OCI-LY7 (cell line): ENCODE measurements at regions not wholly inside any gene's neighbourhood (a gene's known extent, or its start where the extent isn't known, plus 50 kb on each side); places are given as distances from the start of the nearest gene placed in this dataset.

Source experiments
- BruUV-seq: library from RNA; stranded (reverse); fragments of 400-500 nt; replicated peaks from 2 replicates; lab custom pipeline; 2021; lab: Mats Ljungman, UMichigan
- CTCF ChIA-PET: fragments of 300-600 bp; sonication (Branson Sonifier 250); formaldehyde crosslinking; loops from one replicate; lab custom pipeline; 2022; ENCODE audit warnings: antibody characterized with exemption; ENCODE audit not compliant: unreplicated experiment; lab: Charles Lee
- POLR2A ChIA-PET: fragments of 300-600 bp; sonication (Branson Sonifier 250); formaldehyde crosslinking; loops from one replicate; lab custom pipeline; 2022; ENCODE audit warnings: antibody characterized with exemption; lab: Charles Lee
- DNase-seq: peaks from one replicate; pipeline ENCODE4 v3.0.0-alpha.2; 2015; ENCODE audit warnings: low spot score
- H2AFZ ChIP-seq: fragments of 200-600 bp; sonication (generic), shearing (Covaris generic); 2 replicates; pipeline ENCODE4 v1.6.1; 2014; ENCODE audit warnings: mild to moderate bottlenecking, antibody characterized with exemption, low read length, moderate library complexity
- H3K27ac ChIP-seq: fragments of 200-600 bp; sonication (generic); 2 replicates; pipeline ENCODE4 v1.5.1; 2014; ENCODE audit warnings: mixed run types, low read depth, mild to moderate bottlenecking, moderate library complexity, low read length, inconsistent platforms; ENCODE audit not compliant: poor library complexity, severe bottlenecking
- H3K36me3 ChIP-seq: fragments of 200-600 bp; sonication (generic); 2 replicates; pipeline ENCODE4 v1.6.1; 2014; ENCODE audit warnings: mild to moderate bottlenecking, antibody characterized with exemption, low read length, moderate library complexity, mixed read lengths; ENCODE audit not compliant: insufficient read depth
- H3K4me1 ChIP-seq: fragments of 200-600 bp; sonication (generic); 2 replicates; pipeline ENCODE4 v1.5.1; 2014; ENCODE audit warnings: mild to moderate bottlenecking, low read length; ENCODE audit not compliant: insufficient read depth, poor library complexity, severe bottlenecking
- H3K4me2 ChIP-seq: fragments of 200-600 bp; sonication (generic); 2 replicates; pipeline ENCODE4 v1.6.1; 2014; ENCODE audit warnings: mild to moderate bottlenecking, low read length
- H3K4me3 ChIP-seq: fragments of 200-600 bp; sonication (generic); 2 replicates; pipeline ENCODE4 v1.5.1; 2014; ENCODE audit warnings: mild to moderate bottlenecking, low read depth, low read length; ENCODE audit not compliant: poor library complexity, severe bottlenecking
- H3K79me2 ChIP-seq: fragments of 200-600 bp; sonication (generic); 2 replicates; pipeline ENCODE4 v1.6.1; 2016; ENCODE audit warnings: low read depth, mild to moderate bottlenecking, low read length, moderate library complexity, mixed read lengths; ENCODE audit not compliant: insufficient read depth
- H3K9me2 ChIP-seq: fragments of 200-600 bp; sonication (generic); 2 replicates; pipeline ENCODE4 v1.6.1; 2016; ENCODE audit warnings: mild to moderate bottlenecking, low read length, mixed read lengths; ENCODE audit not compliant: insufficient read depth
- H3K9me3 ChIP-seq: fragments of 200-600 bp; sonication (generic); 2 replicates; pipeline ENCODE4 v1.6.1; 2014; ENCODE audit warnings: mild to moderate bottlenecking, mixed run types, low read length, mixed read lengths
- H4K20me1 ChIP-seq: fragments of 200-600 bp; sonication (generic); 2 replicates; pipeline ENCODE4 v1.6.1; 2014; ENCODE audit warnings: mild to moderate bottlenecking, antibody characterized with exemption, low read length, moderate library complexity, mixed read lengths; ENCODE audit not compliant: insufficient read depth
- EZH2phosphoT487 ChIP-seq: fragments of 200-600 bp; sonication (generic); IDR thresholded peaks from 2 replicates; pipeline ENCODE4 v1.6.1; 2018; ENCODE audit warnings: low read depth, borderline replicate concordance, mild to moderate bottlenecking, mixed run types, antibody characterized with exemption, low read length, moderate library complexity, mixed read lengths
- intact Hi-C: fragments of 100-400 bp; cut with micrococcal nuclease; formaldehyde crosslinking; loops from one replicate; pipeline ENCODE4 v1.10.0; 2022; ENCODE audit not compliant: unreplicated experiment
- TF ChIP-seq, protein P1 (sequence below): fragments of 200-600 bp; sonication (generic); conservative IDR thresholded peaks from 2 replicates; pipeline ENCODE4 v1.5.1; 2014; ENCODE audit warnings: mild to moderate bottlenecking, antibody characterized with exemption, low read length, moderate library complexity, mixed read lengths

DNA sequence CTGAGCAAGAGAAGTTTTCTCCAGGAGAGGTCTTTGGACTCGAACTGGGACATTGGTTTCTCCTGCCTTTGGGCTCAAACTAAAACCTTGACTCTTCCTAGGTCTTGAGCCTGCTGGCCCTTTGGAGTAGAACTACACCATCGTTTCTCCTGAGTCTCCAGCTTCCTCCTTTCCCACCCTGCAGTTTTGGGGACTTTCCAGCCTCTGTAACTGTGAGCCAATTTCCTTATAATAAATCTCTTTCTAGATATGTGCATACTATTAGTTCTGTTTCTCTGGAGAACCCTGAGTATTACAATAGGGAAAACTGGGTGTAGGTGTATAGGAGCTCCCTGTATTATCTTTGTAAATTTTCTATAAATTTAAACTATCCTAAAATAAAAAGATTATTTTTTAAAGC is 219.8 kb upstream of the AGAP1 start:
- BruUV-seq = no TSS peak
- ChIA-PET POLR2A (no interaction called here), CTCF (no interaction called here)
- no peak overlapping the region for H3K27ac ChIP-seq
- intact Hi-C loops = no loop called here
- no peak overlapping the region for H2AFZ ChIP-seq
- no peaks in the 10 kb centered on the region for H3K79me2 ChIP-seq
- H3K4me1 ChIP-seq = no peaks in the 10 kb centered on the region
- no peak for TF ChIP-seq EZH2phosphoT487
- TF ChIP-seq, protein P1, sequence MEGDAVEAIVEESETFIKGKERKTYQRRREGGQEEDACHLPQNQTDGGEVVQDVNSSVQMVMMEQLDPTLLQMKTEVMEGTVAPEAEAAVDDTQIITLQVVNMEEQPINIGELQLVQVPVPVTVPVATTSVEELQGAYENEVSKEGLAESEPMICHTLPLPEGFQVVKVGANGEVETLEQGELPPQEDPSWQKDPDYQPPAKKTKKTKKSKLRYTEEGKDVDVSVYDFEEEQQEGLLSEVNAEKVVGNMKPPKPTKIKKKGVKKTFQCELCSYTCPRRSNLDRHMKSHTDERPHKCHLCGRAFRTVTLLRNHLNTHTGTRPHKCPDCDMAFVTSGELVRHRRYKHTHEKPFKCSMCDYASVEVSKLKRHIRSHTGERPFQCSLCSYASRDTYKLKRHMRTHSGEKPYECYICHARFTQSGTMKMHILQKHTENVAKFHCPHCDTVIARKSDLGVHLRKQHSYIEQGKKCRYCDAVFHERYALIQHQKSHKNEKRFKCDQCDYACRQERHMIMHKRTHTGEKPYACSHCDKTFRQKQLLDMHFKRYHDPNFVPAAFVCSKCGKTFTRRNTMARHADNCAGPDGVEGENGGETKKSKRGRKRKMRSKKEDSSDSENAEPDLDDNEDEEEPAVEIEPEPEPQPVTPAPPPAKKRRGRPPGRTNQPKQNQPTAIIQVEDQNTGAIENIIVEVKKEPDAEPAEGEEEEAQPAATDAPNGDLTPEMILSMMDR = no peak
- H3K9me2 ChIP-seq = no peaks in the 10 kb centered on the region
- no peaks in the 10 kb centered on the region for H4K20me1 ChIP-seq
- H3K36me3 ChIP-seq = no peaks in the 10 kb centered on the region
- H3K9me3 ChIP-seq = no peaks in the 10 kb centered on the region
- DNase-seq = no peak
- no peak overlapping the region for H3K4me2 ChIP-seq
- no peak overlapping the region for H3K4me3 ChIP-seq

DNA sequence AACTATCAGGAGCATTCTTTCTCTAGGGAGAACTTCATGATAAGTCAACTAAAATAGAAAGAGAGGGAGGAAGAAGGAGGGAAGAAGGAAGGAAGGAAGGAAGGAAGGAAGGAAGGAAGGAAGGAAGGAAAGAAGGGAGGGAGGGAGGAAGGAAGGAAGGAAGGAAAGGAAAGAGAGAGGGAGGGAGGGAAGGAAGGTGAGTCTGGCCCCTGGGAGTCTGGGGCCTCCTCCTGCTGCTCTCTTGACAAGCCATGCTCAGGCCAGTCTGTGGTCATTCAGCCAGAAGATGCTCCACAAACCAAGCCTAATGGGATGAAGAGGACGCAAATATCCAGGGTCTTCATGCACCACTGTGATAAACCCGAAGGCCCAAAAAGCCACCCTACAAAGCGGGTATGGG is 216.4 kb upstream of the AGAP1 start:
- DNase-seq = no peak
- H3K27ac ChIP-seq = no peak overlapping the region
- TF ChIP-seq, protein P1 = no peak
- TF ChIP-seq EZH2phosphoT487 = no peak
- no peak overlapping the region for H2AFZ ChIP-seq
- H3K4me3 ChIP-seq = no peak overlapping the region
- H3K9me3 ChIP-seq = no peaks in the 10 kb centered on the region
- H3K9me2 ChIP-seq = no peaks in the 10 kb centered on the region
- ChIA-PET POLR2A (no interaction called here), CTCF (no interaction called here)
- H3K36me3 ChIP-seq = no peaks in the 10 kb centered on the region
- BruUV-seq = no TSS peak
- no peaks in the 10 kb centered on the region for H3K79me2 ChIP-seq
- intact Hi-C loops = no loop called here
- H4K20me1 ChIP-seq = no peaks in the 10 kb centered on the region
- H3K4me1 ChIP-seq = no peaks in the 10 kb centered on the region
- H3K4me2 ChIP-seq = no peak overlapping the region

DNA sequence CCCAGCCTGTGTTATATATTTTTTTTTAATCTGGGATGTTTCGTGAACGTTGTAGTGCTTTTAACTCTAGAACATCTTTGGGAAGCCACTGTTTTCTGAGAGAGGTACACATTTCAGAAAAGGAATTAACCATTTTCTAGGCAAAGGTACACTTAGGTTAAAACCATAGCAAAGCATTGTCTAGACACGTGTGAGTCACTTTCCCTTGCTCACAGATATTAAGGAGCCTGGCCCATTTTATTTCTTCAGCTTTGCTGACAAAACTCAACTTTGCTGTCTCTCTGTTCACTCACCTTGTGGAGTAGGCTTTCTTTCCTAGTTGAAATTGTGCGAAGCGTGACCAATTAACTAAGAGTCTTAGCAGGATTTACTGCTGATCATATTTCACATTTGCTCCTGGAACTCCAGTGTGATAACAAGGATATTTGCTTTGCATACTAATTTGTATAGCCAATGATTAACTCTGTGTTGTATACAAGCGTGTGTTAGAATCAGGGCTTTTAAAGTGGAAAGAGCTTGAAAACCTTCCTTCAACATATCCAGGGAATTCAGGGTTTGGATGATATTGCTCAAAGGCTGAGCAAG is 215.0 kb upstream of the AGAP1 start:
- no peak overlapping the region for H3K4me3 ChIP-seq
- H3K4me1 ChIP-seq = no peaks in the 10 kb centered on the region
- no peaks in the 10 kb centered on the region for H3K36me3 ChIP-seq
- H3K4me2 ChIP-seq = no peak overlapping the region
- TF ChIP-seq EZH2phosphoT487 = no peak
- TF ChIP-seq, protein P1 = no peak
- no peaks in the 10 kb centered on the region for H3K9me3 ChIP-seq
- DNase-seq = no peak
- no peaks in the 10 kb centered on the region for H4K20me1 ChIP-seq
- no peak overlapping the region for H3K27ac ChIP-seq
- BruUV-seq = no TSS peak
- H2AFZ ChIP-seq = no peak overlapping the region
- ChIA-PET CTCF (no interaction called here), POLR2A (no interaction called here)
- intact Hi-C loops = no loop called here
- H3K79me2 ChIP-seq = no peaks in the 10 kb centered on the region
- no peaks in the 10 kb centered on the region for H3K9me2 ChIP-seq
